GM20000 (cell line): ENCODE measurements at regions not wholly inside any gene's neighbourhood (a gene's known extent, or its start where the extent isn't known, plus 50 kb on each side); places are given as distances from the start of the nearest gene placed in this dataset.

ENCODE experiments used
- DNase-seq: peaks from one replicate; pipeline ENCODE4 v3.0.0; 2012; ENCODE audit warnings: low spot score
- TF ChIP-seq, protein P1 (sequence below): IDR thresholded peaks from 2 replicates; pipeline ENCODE4 v1.5.1; 2012; ENCODE audit warnings: mild to moderate bottlenecking, control low read depth; ENCODE audit errors: extremely low read depth, missing control alignments

- TF ChIP-seq, protein P1, sequence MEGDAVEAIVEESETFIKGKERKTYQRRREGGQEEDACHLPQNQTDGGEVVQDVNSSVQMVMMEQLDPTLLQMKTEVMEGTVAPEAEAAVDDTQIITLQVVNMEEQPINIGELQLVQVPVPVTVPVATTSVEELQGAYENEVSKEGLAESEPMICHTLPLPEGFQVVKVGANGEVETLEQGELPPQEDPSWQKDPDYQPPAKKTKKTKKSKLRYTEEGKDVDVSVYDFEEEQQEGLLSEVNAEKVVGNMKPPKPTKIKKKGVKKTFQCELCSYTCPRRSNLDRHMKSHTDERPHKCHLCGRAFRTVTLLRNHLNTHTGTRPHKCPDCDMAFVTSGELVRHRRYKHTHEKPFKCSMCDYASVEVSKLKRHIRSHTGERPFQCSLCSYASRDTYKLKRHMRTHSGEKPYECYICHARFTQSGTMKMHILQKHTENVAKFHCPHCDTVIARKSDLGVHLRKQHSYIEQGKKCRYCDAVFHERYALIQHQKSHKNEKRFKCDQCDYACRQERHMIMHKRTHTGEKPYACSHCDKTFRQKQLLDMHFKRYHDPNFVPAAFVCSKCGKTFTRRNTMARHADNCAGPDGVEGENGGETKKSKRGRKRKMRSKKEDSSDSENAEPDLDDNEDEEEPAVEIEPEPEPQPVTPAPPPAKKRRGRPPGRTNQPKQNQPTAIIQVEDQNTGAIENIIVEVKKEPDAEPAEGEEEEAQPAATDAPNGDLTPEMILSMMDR: no peak
- DNase-seq: no peak
These were observed 582.0 kb downstream of the PKHD1 start for GRCh38 chr6:51505434-51505833.

- TF ChIP-seq, protein P1: no peak
- no peak for DNase-seq
These were observed 577.8 kb downstream of the PKHD1 start for GRCh38 chr6:51509597-51509996.

GRCh38 chr6:51511081-51511480 is 576.3 kb downstream of the PKHD1 start:
- TF ChIP-seq, protein P1: no peak
- no peak for DNase-seq

- TF ChIP-seq, protein P1: no peak
- no peak for DNase-seq
These were observed 573.3 kb downstream of the PKHD1 start for GRCh38 chr6:51513891-51514747.

GRCh38 chr6:51514748-51515402 is 572.5 kb downstream of the PKHD1 start:
- DNase-seq: no peak
- TF ChIP-seq, protein P1: no peak

GRCh38 chr6:51526049-51526448 is 561.4 kb downstream of the PKHD1 start:
- no peak for DNase-seq
- TF ChIP-seq, protein P1: no peak

GRCh38 chr6:51526922-51527321 is 560.5 kb downstream of the PKHD1 start:
- DNase-seq: no peak
- TF ChIP-seq, protein P1: no peak
